HG03039 (cell line): ENCODE measurements at regions not wholly inside any gene's neighbourhood (a gene's known extent, or its start where the extent isn't known, plus 50 kb on each side); places are given as distances from the start of the nearest gene placed in this dataset.

Experiments used
- ATAC-seq: cut with Tn5 transposase; IDR thresholded peaks from one replicate; pipeline ENCODE4 v1.9.1; 2021; ENCODE audit warnings: mild to moderate bottlenecking, moderate library complexity; ENCODE audit not compliant: unreplicated experiment

- ATAC-seq, result no peak
These were observed 556.1 kb upstream of the ZNF608 start for GRCh38 chr5:125302577-125302976.

- no peak for ATAC-seq
These were observed 560.3 kb upstream of the ZNF608 start for GRCh38 chr5:125306741-125307140.

- ATAC-seq, result no peak
These were observed 564.3 kb upstream of the ZNF608 start for GRCh38 chr5:125310749-125311148.

GRCh38 chr5:125311743-125312142, 565.3 kb upstream of the ZNF608 start:
- no peak for ATAC-seq

GRCh38 chr5:125313555-125313954, 567.1 kb upstream of the ZNF608 start:
- no peak for ATAC-seq

- no peak for ATAC-seq
These were observed 568.9 kb upstream of the ZNF608 start for GRCh38 chr5:125315306-125315705.

GRCh38 chr5:125316391-125316790, 570.0 kb upstream of the ZNF608 start:
- ATAC-seq, result no peak

GRCh38 chr5:125316915-125317535, 570.6 kb upstream of the ZNF608 start:
- no peak for ATAC-seq

- ATAC-seq, result no peak
These were observed 571.1 kb upstream of the ZNF608 start for GRCh38 chr5:125317536-125317995.

- no peak for ATAC-seq
These were observed 575.2 kb upstream of the ZNF608 start for GRCh38 chr5:125321654-125322053.

- no peak for ATAC-seq
These were observed 577.2 kb upstream of the ZNF608 start for GRCh38 chr5:125323613-125324012.

GRCh38 chr5:125325488-125326149, 579.2 kb upstream of the ZNF608 start:
- no peak for ATAC-seq

- no peak for ATAC-seq
These were observed 579.7 kb upstream of the ZNF608 start for GRCh38 chr5:125326150-125326510.

- no peak for ATAC-seq
These were observed 581.2 kb upstream of the ZNF608 start for GRCh38 chr5:125327676-125328075.

- ATAC-seq, result no peak
These were observed 585.7 kb upstream of the ZNF608 start for GRCh38 chr5:125331987-125332598.

- ATAC-seq, result no peak
These were observed 587.0 kb upstream of the ZNF608 start for GRCh38 chr5:125333416-125333815.

GRCh38 chr5:125336401-125336800, 590.0 kb upstream of the ZNF608 start:
- ATAC-seq, result no peak

GRCh38 chr5:125337294-125337693, 590.9 kb upstream of the ZNF608 start:
- ATAC-seq, result no peak

GRCh38 chr5:125338440-125339174, 592.2 kb upstream of the ZNF608 start:
- no peak for ATAC-seq

- ATAC-seq, result no peak
These were observed 595.0 kb upstream of the ZNF608 start for GRCh38 chr5:125341436-125341835.

- ATAC-seq, result no peak
These were observed 596.6 kb upstream of the ZNF608 start for GRCh38 chr5:125343015-125343414.

- ATAC-seq, result no peak
These were observed 599.9 kb upstream of the ZNF608 start for GRCh38 chr5:125346316-125346715.
